ENCODE measurements at regions not wholly inside any gene's neighbourhood (a gene's known extent, or its start where the extent isn't known, plus 50 kb on each side); places are given as distances from the start of the nearest gene placed in this dataset.
"Not testable (repeated sequence)": the region's sequence is repeated elsewhere in the genome, so short reads cannot be mapped to it uniquely, and the experiment has no call there.

- DNase-seq (ENCODE audit: low read depth in 2 of 2): no peak
Observed at GRCh38 chr6:6412700-6413099, 92.2 kb upstream of the F13A1 start.

DNA sequence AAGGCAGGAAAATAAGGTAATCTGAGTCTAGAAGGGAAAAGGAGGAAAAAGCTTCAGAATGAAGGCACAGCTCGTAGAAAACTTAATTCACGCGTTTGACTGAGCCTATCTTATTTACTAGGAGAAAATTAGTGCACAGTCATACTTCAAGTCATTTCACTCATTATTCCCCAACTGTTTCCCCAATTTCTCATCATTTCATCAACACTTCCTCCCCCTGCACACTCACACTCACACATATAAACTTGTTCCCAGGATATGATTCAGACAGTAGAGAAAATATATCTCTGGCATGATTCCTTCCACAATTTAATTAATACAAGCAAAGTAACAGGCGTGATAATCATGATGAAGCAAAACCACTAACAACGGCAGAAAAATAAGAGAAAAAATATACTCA, 94.5 kb upstream of the F13A1 start:
- DNase-seq (ENCODE audit: low read depth in 2 of 2): no peak

- no peak for DNase-seq (ENCODE audit: low read depth in 2 of 2)
Observed at GRCh38 chr6:6417475-6417874, 97.0 kb upstream of the F13A1 start.

DNA sequence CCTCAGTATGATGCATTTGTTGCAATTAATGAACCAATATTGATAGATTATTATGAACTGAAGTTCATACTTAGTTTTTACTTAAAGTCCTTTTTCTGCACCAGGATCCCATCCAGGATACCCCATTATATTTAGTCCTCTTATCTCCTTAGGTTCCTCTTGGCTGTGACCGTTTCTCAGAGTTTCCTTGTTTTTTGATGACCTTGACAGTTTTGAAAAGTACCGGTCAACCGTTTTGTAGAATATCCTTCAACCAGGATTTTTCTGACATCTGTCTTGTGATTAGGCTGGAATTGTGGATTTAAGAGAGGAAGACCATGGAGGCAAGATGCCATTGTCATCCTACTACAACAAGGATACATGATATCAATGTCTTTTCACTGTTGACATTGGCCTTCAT, 98.0 kb upstream of the F13A1 start:
- DNase-seq (ENCODE audit: low read depth in 2 of 2): no peak

DNA sequence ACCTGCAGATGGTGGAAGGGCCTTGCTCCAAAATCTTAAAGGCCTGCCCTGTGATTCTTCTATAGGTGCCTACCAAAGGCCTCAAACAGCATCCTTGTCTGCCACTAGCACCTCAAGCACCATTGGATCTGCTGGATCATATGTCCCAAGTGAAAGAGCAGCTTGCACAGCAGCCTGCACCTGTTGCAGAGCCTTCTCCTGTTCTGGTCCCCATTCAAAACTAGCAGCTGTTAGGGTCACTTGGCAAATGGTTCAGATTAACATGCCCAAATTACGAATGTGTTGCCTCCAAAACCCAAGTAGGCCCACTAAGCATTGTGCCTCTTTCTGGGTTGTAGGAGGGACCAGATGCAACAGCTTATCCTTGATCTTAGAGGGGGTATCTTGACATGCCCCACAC, 99.6 kb upstream of the F13A1 start:
- DNase-seq (ENCODE audit: low read depth in 2 of 2): no peak

DNA sequence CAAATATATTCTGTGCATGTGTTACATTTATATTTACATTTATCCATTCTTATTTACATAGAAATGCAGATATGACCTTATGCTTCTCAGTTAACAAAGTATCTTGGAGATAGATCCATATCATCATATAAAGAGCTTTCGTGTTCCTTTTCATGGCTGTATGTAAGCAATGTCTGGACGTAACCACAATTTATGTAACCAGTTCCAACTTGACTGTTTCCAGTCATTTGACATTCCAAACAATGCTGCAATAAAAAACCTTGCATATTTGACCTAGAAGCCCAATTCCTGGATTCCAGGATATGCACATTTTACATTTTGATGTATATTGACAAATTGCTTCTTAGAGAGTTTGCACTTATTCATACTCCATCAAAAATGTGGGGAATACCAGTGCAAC, 113.7 kb upstream of the F13A1 start:
- no peak for DNase-seq (ENCODE audit: low read depth in 2 of 2)

DNA sequence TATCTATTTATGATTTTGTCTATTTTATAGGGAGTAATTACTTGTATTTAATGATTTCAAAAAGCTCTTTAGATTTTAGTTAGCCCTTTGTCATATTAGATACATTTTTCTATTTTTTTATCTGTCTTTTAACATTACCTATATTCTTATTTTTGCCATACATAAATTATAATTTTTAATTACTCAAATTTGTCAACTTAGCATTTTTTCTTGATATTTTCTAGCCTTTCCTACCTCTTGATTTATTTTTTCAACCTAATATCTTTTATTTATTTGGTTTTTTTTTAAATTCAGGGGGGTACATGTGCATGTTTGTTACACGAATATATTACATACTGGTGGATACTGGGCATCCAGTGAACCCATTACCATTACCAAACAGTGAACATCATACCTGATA, 114.3 kb upstream of the F13A1 start:
- no peak for DNase-seq (ENCODE audit: low read depth in 2 of 2)

DNA sequence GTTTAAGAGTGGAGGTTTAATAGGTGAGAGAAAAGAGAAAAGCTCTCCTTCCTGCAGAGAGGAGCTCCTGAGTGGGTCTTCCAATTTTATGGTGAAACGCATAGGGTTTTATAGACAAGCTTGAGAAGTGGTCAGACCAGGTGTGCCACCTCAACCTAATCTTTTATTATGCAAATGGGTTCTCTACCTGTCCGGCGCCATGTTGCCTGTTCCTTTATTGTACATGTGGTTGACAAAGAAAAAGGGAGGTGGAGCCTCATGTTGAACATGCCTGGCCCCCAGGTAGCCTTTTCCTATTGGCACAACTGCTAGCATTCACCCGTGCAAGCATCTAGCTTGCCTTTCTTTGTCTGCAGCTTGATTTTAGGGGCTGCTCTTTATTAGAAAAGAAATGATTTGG, 115.9 kb upstream of the F13A1 start:
- DNase-seq (ENCODE audit: low read depth in 2 of 2): no peak

DNA sequence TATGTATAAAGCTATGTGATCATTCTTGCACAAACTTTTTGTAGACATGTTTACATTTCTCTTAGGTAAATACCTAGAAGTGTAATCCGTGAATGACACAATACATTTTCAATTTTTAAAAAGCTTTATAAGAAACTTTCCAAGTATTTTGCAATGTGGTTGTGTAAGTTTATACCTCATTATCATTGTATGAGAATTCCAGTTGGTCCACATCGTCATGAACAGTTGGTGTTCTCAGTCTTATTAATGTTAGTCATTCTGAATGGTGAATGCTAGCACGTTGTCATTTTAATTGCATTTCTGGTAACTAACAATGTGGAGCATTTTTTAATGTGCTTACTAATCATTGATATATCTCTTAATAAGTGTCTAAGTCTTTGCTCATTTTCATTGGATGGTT, 116.5 kb upstream of the F13A1 start:
- DNase-seq (ENCODE audit: low read depth in 2 of 2): no peak

DNA sequence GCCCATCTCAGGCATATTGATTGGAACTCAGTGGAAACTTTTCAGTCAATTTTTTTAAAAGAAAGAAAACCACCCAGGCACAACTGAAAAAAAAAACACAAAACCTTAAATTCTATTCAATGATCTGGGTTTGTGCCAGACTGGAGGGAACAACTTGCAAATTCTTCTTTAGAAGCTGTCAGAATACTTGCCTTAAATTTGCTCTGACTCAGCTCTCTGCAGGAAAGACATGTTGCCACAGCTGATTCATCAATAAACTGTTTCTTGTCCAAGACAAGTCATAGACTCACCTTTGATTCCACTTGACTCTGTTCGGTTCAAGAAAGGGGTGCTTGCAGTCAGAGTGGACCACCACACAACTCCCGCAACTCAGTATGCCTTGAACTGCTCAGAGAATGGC, 117.8 kb upstream of the F13A1 start:
- DNase-seq (ENCODE audit: low read depth in 2 of 2): no peak

- no peak for DNase-seq (ENCODE audit: low read depth in 2 of 2)
Observed at GRCh38 chr6:6439778-6440177, 119.3 kb upstream of the F13A1 start.

- DNase-seq (ENCODE audit: low read depth in 2 of 2): no peak
Observed at GRCh38 chr6:6452002-6452401, 131.5 kb upstream of the F13A1 start.

DNA sequence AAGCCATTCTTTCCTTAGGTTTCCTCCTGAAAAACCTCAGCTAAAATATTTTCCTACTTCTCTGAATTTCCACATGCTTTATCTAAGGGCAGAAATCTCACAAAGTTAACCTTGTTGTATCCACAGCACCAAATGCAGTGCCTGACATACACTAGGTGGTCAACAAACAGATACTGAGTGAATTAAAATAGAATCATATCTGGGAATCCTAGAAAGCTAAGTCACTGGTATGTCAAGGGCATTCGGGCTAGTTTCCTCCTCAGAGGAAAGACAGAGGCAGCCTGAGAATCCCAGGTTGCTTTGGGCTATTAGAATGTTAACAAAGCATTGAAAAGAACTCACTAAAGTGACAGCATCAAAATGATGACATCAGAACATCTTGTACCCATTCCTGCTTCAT, 132.7 kb upstream of the F13A1 start:
- DNase-seq (ENCODE audit: low read depth in 2 of 2): no peak

- no peak for DNase-seq (ENCODE audit: low read depth in 2 of 2)
Observed at GRCh38 chr6:6455272-6455671, 133.2 kb upstream of the LY86 start.

DNA sequence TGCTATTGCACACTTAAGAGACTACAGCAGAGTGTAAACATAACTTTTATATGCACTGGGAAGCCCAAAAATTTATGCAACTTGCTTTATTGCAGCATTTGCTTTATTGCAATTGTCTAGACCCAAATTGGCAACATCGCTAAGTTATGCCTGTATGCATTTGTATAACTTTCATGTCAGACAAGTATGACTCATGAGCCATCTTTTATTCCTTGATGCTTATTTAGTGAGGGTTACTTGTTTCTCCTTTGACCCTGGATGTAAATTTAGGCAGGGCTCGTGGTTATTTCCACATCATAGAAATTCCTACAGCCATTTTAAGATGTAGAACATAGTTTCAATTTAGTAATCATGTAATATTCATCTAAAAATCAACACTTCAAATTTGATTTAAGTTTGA, 130.3 kb upstream of the LY86 start:
- DNase-seq (ENCODE audit: low read depth in 2 of 2): no peak

- not testable (repeated sequence) for DNase-seq (ENCODE audit: low read depth in 2 of 2)
Observed at GRCh38 chr6:6459963-6460362, 128.6 kb upstream of the LY86 start.

GRCh38 chr6:6460416-6460815, 128.1 kb upstream of the LY86 start:
- no peak for DNase-seq (ENCODE audit: low read depth in 2 of 2)

DNA sequence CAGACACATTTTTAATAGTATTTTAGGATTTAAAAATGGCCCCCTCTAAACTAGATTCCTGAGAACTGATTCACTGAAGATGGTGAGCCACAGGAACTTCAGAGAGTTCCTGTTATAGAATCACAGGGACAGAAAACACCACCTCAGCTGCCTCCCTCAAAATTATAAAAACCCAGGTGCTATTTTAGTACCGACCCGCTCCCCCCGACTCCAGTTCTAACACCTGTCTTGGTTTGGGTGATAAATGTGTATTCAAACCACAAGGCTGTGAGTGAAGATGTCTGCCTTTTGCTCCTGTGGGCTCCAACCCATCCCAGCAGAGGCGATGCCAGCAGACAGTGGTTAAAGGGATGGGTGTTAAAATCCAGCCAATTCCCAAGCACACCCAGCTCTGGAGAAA, 127.4 kb upstream of the LY86 start:
- DNase-seq (ENCODE audit: low read depth in 2 of 2): no peak

GRCh38 chr6:6466967-6467761, 121.4 kb upstream of the LY86 start:
- DNase-seq (ENCODE audit: low read depth in 2 of 2): no peak

DNA sequence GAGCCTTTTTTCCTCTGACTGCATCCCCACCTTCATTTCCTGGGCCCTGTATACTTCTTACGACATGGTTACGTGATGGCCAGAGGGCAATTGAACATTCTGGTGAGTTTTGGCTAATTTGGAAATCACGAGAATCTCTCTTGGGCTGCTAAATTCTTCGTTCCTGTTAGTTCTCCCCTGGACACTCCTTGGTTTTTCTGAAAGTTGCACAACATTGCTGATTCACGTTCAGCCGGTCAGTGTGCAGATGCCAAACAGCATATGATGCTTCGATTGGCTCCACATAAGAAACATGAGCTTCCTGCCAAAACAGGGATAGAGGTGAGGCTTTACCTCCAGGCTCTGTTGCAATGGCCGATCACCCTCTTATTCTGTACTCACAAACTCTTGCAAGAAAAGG, 119.4 kb upstream of the LY86 start:
- no peak for DNase-seq (ENCODE audit: low read depth in 2 of 2)

GRCh38 chr6:6470123-6470522, 118.4 kb upstream of the LY86 start:
- no peak for DNase-seq (ENCODE audit: low read depth in 2 of 2)

DNA sequence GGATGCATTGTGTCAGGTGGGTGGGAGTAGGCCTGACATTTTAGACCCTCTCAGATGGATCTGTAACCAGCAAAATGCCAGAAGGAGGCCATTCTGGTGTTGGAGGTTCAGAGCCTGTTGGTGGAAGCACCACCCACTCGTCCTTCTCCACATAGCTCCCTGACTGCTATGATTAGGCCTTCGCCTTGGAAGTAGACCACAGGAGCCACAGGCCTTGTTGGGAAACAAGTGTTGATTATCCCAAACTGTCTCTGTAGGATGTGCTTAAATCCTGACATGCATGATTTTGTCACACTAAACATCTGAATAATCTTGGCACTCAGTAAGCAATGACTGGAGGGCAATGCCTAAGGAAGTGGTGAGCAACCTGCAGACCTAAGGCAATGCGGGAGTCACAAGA, 117.2 kb upstream of the LY86 start:
- no peak for DNase-seq (ENCODE audit: low read depth in 2 of 2)

GRCh38 chr6:6474170-6474920, 114.2 kb upstream of the LY86 start:
- DNase-seq (ENCODE audit: low read depth in 2 of 2): no peak

GRCh38 chr6:6479785-6480184, 108.7 kb upstream of the LY86 start:
- no peak for DNase-seq (ENCODE audit: low read depth in 2 of 2)

All from stimulated activated CD8-positive, alpha-beta memory T cell treated with anti-CD3 and anti-CD28 coated beads, Interleukin-2, amount 100 ng/mL, for 48 hours (primary cell).